Ascending aorta (tissue), 2 donors: ENCODE measurements at regions not wholly inside any gene's neighbourhood (a gene's known extent, or its start where the extent isn't known, plus 50 kb on each side); places are given as distances from the start of the nearest gene placed in this dataset.

Experiments used
- DNase-seq, 2 donors: peaks; one replicate each; pipeline ENCODE4 v3.0.0-alpha.2; 2019; ENCODE audit warnings: low spot score in 2 of 2
- H3K27ac ChIP-seq, 2 donors: fragments of 200-600 bp; sonication (generic); one replicate each; pipeline ENCODE4 v1.5.1; 2016 to 2017; ENCODE audit warnings: mild to moderate bottlenecking in 1 of 2
- H3K27me3 ChIP-seq: fragments of 200-600 bp; sonication (generic); one replicate; pipeline ENCODE4 v1.5.1; 2017
- H3K36me3 ChIP-seq, 2 donors: fragments of 200-600 bp; sonication (generic); one replicate each; pipeline ENCODE4 v1.5.1; 2016
- H3K4me1 ChIP-seq, 2 donors: fragments of 200-600 bp; sonication (generic); one replicate each; pipeline ENCODE4 v1.5.1; 2016 to 2017; ENCODE audit warnings: mild to moderate bottlenecking in 1 of 2
- H3K4me3 ChIP-seq, 2 donors: fragments of 200-600 bp; sonication (generic); one replicate each; pipeline ENCODE4 v1.5.1; 2016 to 2017; ENCODE audit warnings: mild to moderate bottlenecking in 1 of 2
- H3K9me3 ChIP-seq, 2 donors: fragments of 200-600 bp; sonication (generic); one replicate each; pipeline ENCODE4 v1.5.1; 2016
- CTCF ChIP-seq, 3 experiments: fragments of 200-600 bp in 2 of 3; fragments of 450-650 bp in 1 of 3; sonication (generic) in 2 of 3; IDR thresholded peaks; one replicate each; pipeline ENCODE4 v1.5.1; 2016 to 2019; ENCODE audit warnings: antibody characterized with exemption in 3 of 3, mild to moderate bottlenecking in 1 of 3, moderate library complexity in 1 of 3
- intact Hi-C: fragments of 100-400 bp; cut with DNase I; formaldehyde crosslinking; loops from one replicate; pipeline ENCODE4 v1.15.1; 2023

- H3K9me3 ChIP-seq, result no peaks in the 10 kb centered on the region
These were observed 104.8 kb upstream of the SIRPA start for GRCh38 chr20:1790386-1790785.

GRCh38 chr20:1788044-1788443 is 107.2 kb upstream of the SIRPA start:
- no peak for DNase-seq
- H3K36me3 ChIP-seq, result no peaks in the 10 kb centered on the region
- no peaks in the 10 kb centered on the region for H3K27me3 ChIP-seq
- no peaks in the 10 kb centered on the region for H3K9me3 ChIP-seq
- TF ChIP-seq CTCF (IDR thresholded peaks at IDR 0.05), result no peak
- no peak overlapping the region for H3K4me3 ChIP-seq
- intact Hi-C loops, result no loop called here
- no peaks in the 10 kb centered on the region for H3K4me1 ChIP-seq
- H3K27ac ChIP-seq, result no peak overlapping the region

More at GRCh38 chr20:1790386-1790785, 104.8 kb upstream of the SIRPA start:
- H3K27me3 ChIP-seq, result no peaks in the 10 kb centered on the region
- no peaks in the 10 kb centered on the region for H3K36me3 ChIP-seq
- intact Hi-C loops, result no loop called here
- H3K4me1 ChIP-seq, result no peaks in the 10 kb centered on the region
- no peak overlapping the region for H3K4me3 ChIP-seq
- no peak for DNase-seq
- TF ChIP-seq CTCF (IDR thresholded peaks at IDR 0.05), result no peak
- no peak overlapping the region for H3K27ac ChIP-seq

GRCh38 chr20:1786486-1786885 is 108.7 kb upstream of the SIRPA start:
- H3K4me1 ChIP-seq, result no peaks in the 10 kb centered on the region
- no peaks in the 10 kb centered on the region for H3K27me3 ChIP-seq
- TF ChIP-seq CTCF (IDR thresholded peaks at IDR 0.05), result no peak
- intact Hi-C loops, result no loop called here
- no peak for DNase-seq
- no peaks in the 10 kb centered on the region for H3K9me3 ChIP-seq
- H3K27ac ChIP-seq, result no peak overlapping the region
- no peak overlapping the region for H3K4me3 ChIP-seq
- H3K36me3 ChIP-seq, result no peaks in the 10 kb centered on the region

- no peak overlapping the region for H3K4me3 ChIP-seq
- H3K4me1 ChIP-seq, result no peaks in the 10 kb centered on the region
- H3K9me3 ChIP-seq, result no peaks in the 10 kb centered on the region
- intact Hi-C loops, result no loop called here
- TF ChIP-seq CTCF (IDR thresholded peaks at IDR 0.05), result no peak
- no peak overlapping the region for H3K27ac ChIP-seq
- no peaks in the 10 kb centered on the region for H3K27me3 ChIP-seq
- DNase-seq, result no peak
- H3K36me3 ChIP-seq, result no peaks in the 10 kb centered on the region
These were observed 110.6 kb upstream of the SIRPA start for GRCh38 chr20:1784586-1784985.

GRCh38 chr20:1783245-1783644 is 112.0 kb upstream of the SIRPA start:
- no peaks in the 10 kb centered on the region for H3K36me3 ChIP-seq
- no peaks in the 10 kb centered on the region for H3K9me3 ChIP-seq
- no peaks in the 10 kb centered on the region for H3K4me1 ChIP-seq
- intact Hi-C loops, result no loop called here
- H3K27ac ChIP-seq, result no peak overlapping the region
- no peak for TF ChIP-seq CTCF (IDR thresholded peaks at IDR 0.05)
- H3K4me3 ChIP-seq, result no peak overlapping the region
- no peaks in the 10 kb centered on the region for H3K27me3 ChIP-seq
- DNase-seq, result no peak

GRCh38 chr20:1782181-1782580 is 113.0 kb upstream of the SIRPA start:
- no peak for DNase-seq
- H3K27ac ChIP-seq, result no peak overlapping the region
- no peaks in the 10 kb centered on the region for H3K27me3 ChIP-seq
- no peaks in the 10 kb centered on the region for H3K4me1 ChIP-seq
- no peaks in the 10 kb centered on the region for H3K36me3 ChIP-seq
- no peak for TF ChIP-seq CTCF (IDR thresholded peaks at IDR 0.05)
- no peaks in the 10 kb centered on the region for H3K9me3 ChIP-seq
- intact Hi-C loops, result no loop called here
- H3K4me3 ChIP-seq, result no peak overlapping the region
